ENCODE measurements at regions not wholly inside any gene's neighbourhood (a gene's known extent, or its start where the extent isn't known, plus 50 kb on each side); places are given as distances from the start of the nearest gene placed in this dataset.

- TF ChIP-seq CTCF (IDR thresholded peaks at IDR 0.05; ENCODE audit: poor library complexity) (no peak), EZH2 (IDR thresholded peaks at IDR 0.05; ENCODE audit: borderline replicate concordance) (no peak), EZH2phosphoT487 (IDR thresholded peaks at IDR 0.05; ENCODE audit: low read depth, severe bottlenecking, unreplicated experiment) (no peak)
Measured at GRCh38 chr15:99508852-99509251, 56.9 kb upstream of the MEF2A start.
